ENCODE measurements at regions not wholly inside any gene's neighbourhood (a gene's known extent, or its start where the extent isn't known, plus 50 kb on each side); places are given as distances from the start of the nearest gene placed in this dataset.

DNA sequence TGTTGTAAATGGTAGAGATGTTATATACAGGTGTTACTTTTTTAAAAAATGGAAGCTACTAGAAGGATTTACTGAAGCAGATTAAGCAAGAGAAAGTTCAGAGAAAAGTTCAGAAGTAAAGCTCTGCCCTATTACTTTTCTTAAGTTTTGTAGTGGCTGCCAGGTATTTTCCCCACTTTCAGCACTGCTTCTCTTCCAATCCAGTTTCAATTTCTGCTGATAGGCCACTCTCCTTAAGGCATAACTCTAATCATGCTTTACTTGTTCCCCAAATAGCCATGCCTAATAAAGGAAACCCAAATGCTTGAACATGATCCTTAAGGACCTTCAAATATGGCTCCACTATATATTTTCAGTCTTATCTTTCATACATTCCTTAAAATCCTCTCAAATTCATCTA, 880.8 kb upstream of the CDH2 start:
- TF ChIP-seq, protein P1, sequence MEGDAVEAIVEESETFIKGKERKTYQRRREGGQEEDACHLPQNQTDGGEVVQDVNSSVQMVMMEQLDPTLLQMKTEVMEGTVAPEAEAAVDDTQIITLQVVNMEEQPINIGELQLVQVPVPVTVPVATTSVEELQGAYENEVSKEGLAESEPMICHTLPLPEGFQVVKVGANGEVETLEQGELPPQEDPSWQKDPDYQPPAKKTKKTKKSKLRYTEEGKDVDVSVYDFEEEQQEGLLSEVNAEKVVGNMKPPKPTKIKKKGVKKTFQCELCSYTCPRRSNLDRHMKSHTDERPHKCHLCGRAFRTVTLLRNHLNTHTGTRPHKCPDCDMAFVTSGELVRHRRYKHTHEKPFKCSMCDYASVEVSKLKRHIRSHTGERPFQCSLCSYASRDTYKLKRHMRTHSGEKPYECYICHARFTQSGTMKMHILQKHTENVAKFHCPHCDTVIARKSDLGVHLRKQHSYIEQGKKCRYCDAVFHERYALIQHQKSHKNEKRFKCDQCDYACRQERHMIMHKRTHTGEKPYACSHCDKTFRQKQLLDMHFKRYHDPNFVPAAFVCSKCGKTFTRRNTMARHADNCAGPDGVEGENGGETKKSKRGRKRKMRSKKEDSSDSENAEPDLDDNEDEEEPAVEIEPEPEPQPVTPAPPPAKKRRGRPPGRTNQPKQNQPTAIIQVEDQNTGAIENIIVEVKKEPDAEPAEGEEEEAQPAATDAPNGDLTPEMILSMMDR (conservative IDR thresholded peaks at IDR 0.05; ENCODE audit: low read length), result no peak
- no peak for TF ChIP-seq EZH2phosphoT487 (IDR thresholded peaks at IDR 0.05; ENCODE audit: borderline replicate concordance)
